Type B pancreatic cell (in vitro differentiated cells): ENCODE measurements at regions not wholly inside any gene's neighbourhood (a gene's known extent, or its start where the extent isn't known, plus 50 kb on each side); places are given as distances from the start of the nearest gene placed in this dataset.

Source experiments
- DNase-seq: peaks from one replicate; pipeline ENCODE4 v3.0.0; 2021; ENCODE audit warnings: mixed read lengths; ENCODE audit not compliant: unreplicated experiment; ENCODE audit errors: extremely low spot score
- H3K27ac Mint-ChIP-seq: 2 replicates; pipeline ENCODE4 v1.8.0; 2021; ENCODE audit warnings: mild to moderate bottlenecking, mixed read lengths
- H3K27me3 Mint-ChIP-seq: 2 replicates; pipeline ENCODE4 v1.8.0; 2021; ENCODE audit warnings: mixed read lengths
- H3K36me3 Mint-ChIP-seq: 2 replicates; pipeline ENCODE4 v1.8.0; 2021; ENCODE audit warnings: mixed read lengths
- H3K4me1 Mint-ChIP-seq: one replicate; pipeline ENCODE4 v1.8.0; 2021; ENCODE audit warnings: mixed read lengths; ENCODE audit not compliant: unreplicated experiment
- H3K4me3 Mint-ChIP-seq: 2 replicates; pipeline ENCODE4 v1.8.0; 2021; ENCODE audit warnings: mild to moderate bottlenecking, mixed read lengths
- H3K9me3 Mint-ChIP-seq: 2 replicates; pipeline ENCODE4 v1.8.0; 2021; ENCODE audit warnings: mixed read lengths
- CTCF ChIP-seq: fragments of 200-600 bp; sonication (generic); conservative IDR thresholded peaks from 2 replicates; pipeline ENCODE4 v1.5.0; 2021; ENCODE audit warnings: antibody characterized with exemption, mild to moderate bottlenecking

- H3K9me3 Mint-ChIP-seq, result no peaks in the 10 kb centered on the region
- H3K27ac Mint-ChIP-seq, result no peak overlapping the region
- H3K4me3 Mint-ChIP-seq, result no peak overlapping the region
- DNase-seq, result no peak
- H3K27me3 Mint-ChIP-seq, result no peaks in the 10 kb centered on the region
- H3K4me1 Mint-ChIP-seq, result no peaks in the 10 kb centered on the region
- TF ChIP-seq CTCF, result no peak
- no peaks in the 10 kb centered on the region for H3K36me3 Mint-ChIP-seq
Observed at GRCh38 chr9:21681641-21682040, 120.8 kb upstream of the MTAP start.

DNA sequence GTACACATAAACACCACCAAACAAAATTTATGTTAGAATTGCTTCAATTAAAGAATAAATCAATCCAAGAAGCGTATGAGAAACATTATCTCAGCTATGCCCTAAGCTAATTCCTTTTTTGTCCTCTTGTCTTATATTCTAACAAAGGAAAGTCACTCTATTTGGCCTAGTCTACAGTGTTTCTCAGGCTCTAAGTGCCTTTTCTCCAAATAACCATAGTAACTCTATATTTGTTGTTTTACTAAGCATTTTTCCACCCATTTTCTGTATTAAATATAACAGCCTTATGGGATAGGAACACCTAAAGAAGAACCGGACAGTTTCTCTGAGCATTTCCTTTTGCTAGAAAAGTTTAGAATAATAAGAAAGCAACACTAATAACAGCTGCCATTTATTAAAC is 120.1 kb upstream of the MTAP start:
- Mint-ChIP-seq H3K27me3 (no peaks in the 10 kb centered on the region), H3K9me3 (no peaks in the 10 kb centered on the region), H3K4me3 (no peak overlapping the region), H3K36me3 (no peaks in the 10 kb centered on the region), H3K27ac (no peak overlapping the region), H3K4me1 (no peaks in the 10 kb centered on the region)
- DNase-seq, result no peak
- TF ChIP-seq CTCF, result no peak

DNA sequence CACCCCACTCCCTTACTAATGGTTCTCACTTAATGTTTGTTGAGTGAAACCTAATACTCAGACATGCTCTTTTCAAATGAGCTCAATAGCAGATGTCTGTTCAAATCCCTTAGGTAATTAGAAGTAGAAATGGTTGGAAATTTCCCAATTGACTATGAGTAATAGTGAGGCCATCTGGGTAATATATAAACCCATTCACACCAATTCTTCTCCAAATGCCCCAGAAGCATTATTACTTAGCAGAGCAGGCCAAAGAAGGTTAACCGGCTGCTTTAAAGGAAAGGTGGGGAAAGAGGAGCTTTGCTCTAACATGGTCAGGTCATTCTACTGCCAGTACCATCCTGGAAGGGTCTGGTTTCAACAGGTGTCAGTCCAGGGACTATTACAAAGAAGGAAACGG is 119.5 kb upstream of the MTAP start:
- no peaks in the 10 kb centered on the region for H3K9me3 Mint-ChIP-seq
- TF ChIP-seq CTCF, result no peak
- no peak overlapping the region for H3K4me3 Mint-ChIP-seq
- no peak for DNase-seq
- no peak overlapping the region for H3K27ac Mint-ChIP-seq
- H3K36me3 Mint-ChIP-seq, result no peaks in the 10 kb centered on the region
- H3K4me1 Mint-ChIP-seq, result no peaks in the 10 kb centered on the region
- no peaks in the 10 kb centered on the region for H3K27me3 Mint-ChIP-seq

DNA sequence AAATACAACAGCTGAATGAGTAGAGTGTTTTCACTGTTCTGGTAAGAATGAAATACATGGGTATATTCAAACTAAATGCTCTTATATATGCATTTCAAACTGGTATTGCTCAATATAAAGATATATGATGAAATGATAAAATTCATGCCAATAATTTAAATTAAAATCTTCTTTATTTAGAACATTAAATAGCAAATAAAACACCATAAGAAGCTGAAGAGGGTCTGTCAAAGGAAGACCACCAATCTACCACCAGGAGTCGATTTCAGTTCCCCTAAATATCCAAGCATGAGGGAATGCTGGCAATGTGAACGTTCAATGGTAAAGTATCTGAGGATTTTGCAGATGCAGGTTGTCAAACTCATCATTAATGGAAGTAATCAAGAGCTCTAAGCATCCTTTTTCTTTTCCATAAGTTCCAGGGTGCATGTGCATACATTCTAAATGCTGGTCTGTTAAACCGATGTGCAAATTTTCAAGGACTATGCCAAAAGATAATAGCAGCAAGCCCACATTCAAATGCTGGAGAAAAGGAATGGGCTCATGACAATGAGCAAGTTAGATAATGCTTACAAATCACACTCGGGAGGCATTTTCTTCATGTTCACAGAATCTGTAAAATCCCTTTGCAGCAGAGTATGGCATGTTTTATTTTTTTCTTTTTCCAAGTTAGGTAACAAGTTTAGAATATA is 118.8 kb upstream of the MTAP start:
- no peak overlapping the region for H3K27ac Mint-ChIP-seq
- H3K9me3 Mint-ChIP-seq, result no peaks in the 10 kb centered on the region
- no peak for DNase-seq
- no peak overlapping the region for H3K4me3 Mint-ChIP-seq
- H3K27me3 Mint-ChIP-seq, result no peaks in the 10 kb centered on the region
- TF ChIP-seq CTCF, result no peak
- H3K36me3 Mint-ChIP-seq, result no peaks in the 10 kb centered on the region
- no peaks in the 10 kb centered on the region for H3K4me1 Mint-ChIP-seq

DNA sequence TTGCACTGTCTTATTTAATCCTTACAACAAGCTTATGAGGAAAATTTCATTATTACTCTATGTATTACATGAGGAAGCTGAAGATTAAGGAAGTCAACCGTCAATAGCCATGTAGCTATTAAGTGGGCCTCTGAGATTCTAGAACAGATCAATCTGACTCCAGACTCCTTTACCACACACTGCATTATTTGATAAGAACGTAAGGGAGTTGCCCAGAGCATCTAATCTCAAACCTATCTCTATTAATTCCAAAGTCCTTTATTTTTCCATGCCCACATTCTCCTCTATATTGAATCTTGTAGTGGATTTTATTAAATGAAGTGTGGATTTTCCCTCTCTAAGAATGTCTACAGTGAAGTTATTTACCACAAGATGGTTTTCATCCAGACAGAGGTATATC is 118.2 kb upstream of the MTAP start:
- Mint-ChIP-seq H3K9me3 (no peaks in the 10 kb centered on the region), H3K4me3 (no peak overlapping the region), H3K36me3 (no peaks in the 10 kb centered on the region), H3K27ac (no peak overlapping the region), H3K4me1 (no peaks in the 10 kb centered on the region), H3K27me3 (no peaks in the 10 kb centered on the region)
- TF ChIP-seq CTCF, result no peak
- no peak for DNase-seq

DNA sequence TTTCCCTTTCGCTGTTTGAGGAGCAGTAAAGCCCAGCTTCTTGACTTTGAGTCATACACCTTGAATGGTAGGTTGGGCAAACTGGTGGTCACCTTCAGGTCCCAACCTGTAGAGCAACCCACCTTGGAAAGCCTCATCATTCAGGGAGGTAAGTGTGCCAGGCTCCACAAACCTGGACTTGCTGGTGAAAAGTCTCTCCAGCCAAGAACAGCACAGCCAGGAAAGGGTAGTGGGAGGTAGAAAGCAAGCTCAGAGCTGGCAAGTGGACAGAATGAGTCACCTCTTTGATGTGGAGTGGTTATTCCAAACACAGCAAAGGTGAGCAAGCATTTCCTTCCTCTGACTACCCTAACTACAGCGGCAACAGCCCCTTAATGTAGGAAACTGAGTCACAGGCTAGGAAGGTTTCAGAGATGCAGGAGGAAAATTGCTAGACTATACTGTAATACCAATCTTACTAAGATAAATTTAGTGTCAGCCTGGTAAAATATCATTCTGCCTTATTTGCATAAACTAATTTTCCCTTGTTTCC is 117.5 kb upstream of the MTAP start:
- Mint-ChIP-seq H3K4me3 (no peak overlapping the region), H3K27ac (no peak overlapping the region), H3K4me1 (no peaks in the 10 kb centered on the region), H3K36me3 (no peaks in the 10 kb centered on the region), H3K27me3 (no peaks in the 10 kb centered on the region), H3K9me3 (no peaks in the 10 kb centered on the region)
- DNase-seq, result no peak
- TF ChIP-seq CTCF, result no peak
